ENCODE measurements at regions not wholly inside any gene's neighbourhood (a gene's known extent, or its start where the extent isn't known, plus 50 kb on each side); places are given as distances from the start of the nearest gene placed in this dataset.

DNA sequence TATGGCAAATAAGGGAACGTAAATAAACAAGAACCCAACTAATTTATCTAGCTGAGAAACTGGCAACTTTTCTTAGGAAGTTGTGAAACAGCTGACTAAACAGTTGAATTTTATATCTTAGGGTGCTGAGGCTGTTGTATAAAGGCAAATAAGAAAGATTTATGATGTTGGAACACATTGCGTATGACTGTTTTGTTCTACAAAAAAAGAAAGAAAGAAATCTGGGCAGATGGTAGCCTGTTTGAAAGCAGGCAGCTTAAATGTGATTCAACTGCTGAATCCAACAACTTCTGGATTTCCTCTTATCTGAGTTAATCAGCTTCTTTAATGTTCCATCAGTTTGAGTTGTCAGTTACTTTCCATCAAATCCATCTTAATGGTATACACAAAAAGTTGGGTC, 214.5 kb downstream of the SNX13 start:
- in situ Hi-C loops (cut with HindIII; ENCODE audit: low pct_unique_long_range_greater_than_20kb, low sequenced_read_pairs), result no loop called here
- DNase-seq (ENCODE audit: low read depth), result no peak

GRCh38 chr7:17732083-17732482, 208.2 kb downstream of the SNX13 start:
- in situ Hi-C loops (cut with HindIII; ENCODE audit: low pct_unique_long_range_greater_than_20kb, low sequenced_read_pairs), result no loop called here
- no peak for DNase-seq (ENCODE audit: low read depth)
